K562 (cell line): ENCODE measurements at regions not wholly inside any gene's neighbourhood (a gene's known extent, or its start where the extent isn't known, plus 50 kb on each side); places are given as distances from the start of the nearest gene placed in this dataset.

ENCODE experiments used
- ATAC-seq: fragments of 200-7000 bp; cut with Tn5 transposase; 3 replicates; pipeline ENCODE4 v1.9.1; 2020; ENCODE audit warnings: moderate library complexity
- BruUV-seq: library from RNA; stranded (reverse); fragments of 400-500 nt; replicated peaks from 2 replicates; lab custom pipeline; 2021; lab: Mats Ljungman, UMichigan
- CTCF ChIA-PET: fragments of 300-600 bp; formaldehyde crosslinking; extraction: SDS; loops from one replicate; lab custom pipeline; 2021; ENCODE audit warnings: low intra/inter-chr PET ratio; lab: Yijun Ruan, JAX
- POLR2A ChIA-PET: fragments of 300-600, 350-650 bp; sonication (Branson Sonifier 250); formaldehyde crosslinking; extraction: SDS; loops from one replicate; lab custom pipeline; 2021; ENCODE audit warnings: antibody characterized with exemption, inconsistent platforms; lab: Yijun Ruan, JAX
- DNase-seq, 4 experiments: peaks; one replicate each; pipeline versions ENCODE4 v3.0.0 to v3.0.0-alpha.2; 2011 to 2018; ENCODE audit warnings: low spot score in 3 of 4, mixed read lengths in 3 of 4; ENCODE audit errors: extremely low read depth in 1 of 4
- FAIRE-seq: peaks from 2 replicates; lab custom pipeline; 2011; peaks lifted over from hg19 to GRCh38; lab: Jason Lieb, UNC
- H2AFZ ChIP-seq: 2 replicates; pipeline ENCODE4 v1.6.0; 2011; ENCODE audit warnings: low read depth, low read length, control low read depth, inconsistent platforms
- H3K27ac ChIP-seq: fragments of 200-600 bp; 3 replicates; pipeline ENCODE4 v1.8.0; 2011; ENCODE audit warnings: low read depth, mild to moderate bottlenecking, control low read depth, inconsistent platforms, low read length, moderate library complexity, mixed read lengths; ENCODE audit errors: extremely low read depth
- H3K27me3 ChIP-seq, 2 experiments: fragments of 300-600 bp in 1 of 2; 2 replicates in 1 of 2; 3 replicates in 1 of 2; pipeline versions ENCODE4 v1.6.0 to v1.8.0; 2011; ENCODE audit warnings: inconsistent platforms in 2 of 2, low read length in 2 of 2, mild to moderate bottlenecking in 1 of 2, mixed read lengths in 1 of 2, moderate library complexity in 1 of 2; ENCODE audit not compliant: control insufficient read depth in 2 of 2, insufficient read depth in 2 of 2
- H3K36me3 ChIP-seq: fragments of 300-600 bp; 3 replicates; pipeline ENCODE4 v1.8.0; 2011; ENCODE audit warnings: mild to moderate bottlenecking, low read length, inconsistent platforms; ENCODE audit not compliant: control insufficient read depth, insufficient read depth
- H3K4me1 ChIP-seq, 2 experiments: fragments of 200-600 bp in 1 of 2; replicated peaks in 1 of 2; 2 replicates in 1 of 2; 3 replicates in 1 of 2; pipeline versions ENCODE4 v1.5.1 to v1.8.0; 2011; ENCODE audit warnings: inconsistent platforms in 2 of 2, low read length in 2 of 2, mild to moderate bottlenecking in 1 of 2, mixed read lengths in 1 of 2, moderate library complexity in 1 of 2; ENCODE audit not compliant: control insufficient read depth in 2 of 2, insufficient read depth in 2 of 2
- H3K4me2 ChIP-seq: 2 replicates; pipeline ENCODE4 v1.6.1; 2011; ENCODE audit warnings: low read length, control low read depth, inconsistent platforms, mixed read lengths; ENCODE audit not compliant: insufficient read depth
- H3K4me3 ChIP-seq: fragments of 200-600 bp; sonication (generic), shearing (Covaris generic); 2 replicates; pipeline ENCODE4 v1.5.1; 2016; ENCODE audit warnings: control low read depth, inconsistent platforms
- H3K79me2 ChIP-seq: fragments of 200-600 bp; 3 replicates; pipeline ENCODE4 v1.8.0; 2011; ENCODE audit warnings: low read length, inconsistent platforms; ENCODE audit not compliant: control insufficient read depth, insufficient read depth
- H3K9ac ChIP-seq, 2 experiments: 2 replicates each; pipeline versions ENCODE4 v1.6.0 to v1.6.1; 2011; ENCODE audit warnings: low read depth in 2 of 2, low read length in 2 of 2, control low read depth in 1 of 2, inconsistent platforms in 1 of 2, mild to moderate bottlenecking in 1 of 2, mixed read lengths in 1 of 2; ENCODE audit not compliant: insufficient read depth in 1 of 2
- H3K9me1 ChIP-seq: one replicate; pipeline ENCODE4 v1.6.0; 2011; ENCODE audit warnings: inconsistent platforms, mild to moderate bottlenecking, low read length, moderate library complexity; ENCODE audit not compliant: control insufficient read depth, insufficient read depth
- H3K9me3 ChIP-seq: replicated peaks from 2 replicates; pipeline ENCODE4 v1.5.1; 2011; ENCODE audit warnings: low read depth, low read length, inconsistent platforms; ENCODE audit not compliant: control insufficient read depth, insufficient read depth
- H4K20me1 ChIP-seq: replicated peaks from 2 replicates; pipeline ENCODE4 v1.6.1; 2011; ENCODE audit warnings: low read length, inconsistent platforms, mixed read lengths; ENCODE audit not compliant: control insufficient read depth, insufficient read depth
- BMI1 ChIP-seq: fragments of 150-350 bp; IDR thresholded peaks from 2 replicates; pipeline ENCODE4 v1.6.1; 2014; ENCODE audit warnings: low read length
- BRF2 ChIP-seq: IDR thresholded peaks from 3 replicates; pipeline ENCODE4 v1.6.1; 2011; ENCODE audit warnings: borderline replicate concordance, mild to moderate bottlenecking; ENCODE audit not compliant: insufficient read length, insufficient read depth
- E2F8 ChIP-seq: fragments of 450-650 bp; IDR thresholded peaks from 2 replicates; pipeline ENCODE4 v1.7.1; 2018; ENCODE audit warnings: mild to moderate bottlenecking, low read depth; ENCODE audit not compliant: partially characterized antibody
- HDAC6 ChIP-seq: IDR thresholded peaks from 2 replicates; pipeline ENCODE4 v1.6.1; 2012; ENCODE audit warnings: low read depth, mild to moderate bottlenecking, control low read depth, inconsistent platforms, low read length, moderate library complexity
- MEF2A ChIP-seq: IDR thresholded peaks from 2 replicates; pipeline ENCODE4 v1.6.1; 2011; ENCODE audit warnings: low read depth, mild to moderate bottlenecking, low read length, moderate library complexity; ENCODE audit not compliant: control insufficient read depth
- SMAD4 ChIP-seq: fragments of 250-450 bp; sonication (Bioruptor Pico); conservative IDR thresholded peaks from 2 replicates; pipeline ENCODE4 v1.8.0; 2021; ENCODE audit warnings: inconsistent platforms, mild to moderate bottlenecking, moderate library complexity
- ZBTB8A ChIP-seq: fragments of 450-650 bp; IDR thresholded peaks from 2 replicates; pipeline ENCODE4 v1.6.1; 2018; ENCODE audit warnings: mild to moderate bottlenecking, moderate library complexity; ENCODE audit not compliant: partially characterized antibody
- ZFP36 ChIP-seq: fragments of 150-350 bp; IDR thresholded peaks from 2 replicates; pipeline ENCODE4 v1.6.1; 2018; ENCODE audit warnings: low read length, low read depth; ENCODE audit not compliant: partially characterized antibody
- ZNF263 ChIP-seq: sonication (generic); formaldehyde crosslinking; IDR thresholded peaks from 2 replicates; pipeline ENCODE4 v1.8.0; 2022; ENCODE audit warnings: mild to moderate bottlenecking, missing genetic modification reagents, borderline replicate concordance
- ZNF316 ChIP-seq: fragments of 450-650 bp; IDR thresholded peaks from 2 replicates; pipeline ENCODE4 v1.6.1; 2016
- ZNF431 ChIP-seq: sonication (generic); formaldehyde crosslinking; IDR thresholded peaks from 2 replicates; pipeline ENCODE4 v1.8.0; 2022; ENCODE audit warnings: mild to moderate bottlenecking, missing genetic modification reagents
- ZNF75A ChIP-seq: fragments of 450-650 bp; formaldehyde crosslinking; IDR thresholded peaks from 2 replicates; pipeline ENCODE4 v1.4.0; 2020; ENCODE audit warnings: mild to moderate bottlenecking
- WGBS: fragments of 100-300 bp; shearing (Covaris generic); methylation state at CpG from one replicate; pipeline ENCODE4 v1.1.6; 2016; ENCODE audit warnings: low coverage, mixed read lengths; ENCODE audit not compliant: insufficient coverage; ENCODE audit errors: missing lambda C conversion rate; 5-methylcytosine and 5-hydroxymethylcytosine counted together
- in situ Hi-C: fragments of 300-500 bp; cut with MboI; formaldehyde crosslinking; loops from 4 replicates; pipeline ENCODE4 v1.15.0; 2018; ENCODE audit warnings: inconsistent platforms, mixed read lengths
- intact Hi-C: fragments of 100-400 bp; cut with micrococcal nuclease; formaldehyde crosslinking; loops from 2 replicates; pipeline ENCODE4 v1.14.2; 2022

GRCh38 chrX:43590150-43590549, 65.9 kb upstream of the MAOA start:
- ATAC-seq (no peak), DNase-seq (no peak), FAIRE-seq (no peak)
- intact Hi-C loops, result no loop called here
- in situ Hi-C loops, result no loop called here
- Histone ChIP-seq H3K4me1 (no peaks in the 10 kb centered on the region), H4K20me1 (no peaks in the 10 kb centered on the region), H3K27ac (no peak overlapping the region), H3K79me2 (no peaks in the 10 kb centered on the region), H3K9ac (no peak overlapping the region), H3K27me3 (no peaks in the 10 kb centered on the region), H3K9me3 (no peaks in the 10 kb centered on the region), H3K4me2 (no peak overlapping the region), H3K9me1 (no peaks in the 10 kb centered on the region), H3K36me3 (no peaks in the 10 kb centered on the region), H2AFZ (no peak overlapping the region), H3K4me3 (no peak overlapping the region)
- TF ChIP-seq BMI1 (no peak), ZNF75A (no peak), ZNF316 (no peak), ZNF263 (CRISPR knock-in tag) (no peak), ZBTB8A (no peak), ZNF431 (CRISPR knock-in tag) (no peak), HDAC6 (no peak), BRF2 (no peak), E2F8 (no peak), SMAD4 (CRISPR knock-in tag) (no peak), ZFP36 (no peak), MEF2A (no peak)
- ChIA-PET CTCF (no interaction called here), POLR2A (no interaction called here)
- no TSS peak for BruUV-seq
- 6% methylated on average over 2 of the region's 2 CpGs for WGBS
